GM06990 (cell line): ENCODE measurements at regions not wholly inside any gene's neighbourhood (a gene's known extent, or its start where the extent isn't known, plus 50 kb on each side); places are given as distances from the start of the nearest gene placed in this dataset.

Experiments used
- DNase-seq: peaks from one replicate; pipeline ENCODE4 v3.0.0-alpha.2; 2011; ENCODE audit not compliant: insufficient read length; ENCODE audit errors: extremely low read depth
- H3K27me3 ChIP-seq: replicated peaks from 2 replicates; pipeline ENCODE4 v1.6.0; 2011; ENCODE audit warnings: low read length; ENCODE audit not compliant: control insufficient read depth, insufficient read depth
- H3K36me3 ChIP-seq: 2 replicates; pipeline ENCODE4 v1.5.1; 2011; ENCODE audit warnings: low read length; ENCODE audit not compliant: control insufficient read depth, insufficient read depth
- H3K4me3 ChIP-seq: replicated peaks from 2 replicates; pipeline ENCODE4 v1.5.1; 2011; ENCODE audit warnings: low read depth, mild to moderate bottlenecking, control low read depth, low read length
- CTCF ChIP-seq: IDR thresholded peaks from 2 replicates; pipeline ENCODE4 v1.5.1; 2011; ENCODE audit warnings: low read length, control low read depth, mild to moderate bottlenecking, inconsistent platforms; ENCODE audit not compliant: insufficient read depth, poor library complexity, severe bottlenecking

DNA sequence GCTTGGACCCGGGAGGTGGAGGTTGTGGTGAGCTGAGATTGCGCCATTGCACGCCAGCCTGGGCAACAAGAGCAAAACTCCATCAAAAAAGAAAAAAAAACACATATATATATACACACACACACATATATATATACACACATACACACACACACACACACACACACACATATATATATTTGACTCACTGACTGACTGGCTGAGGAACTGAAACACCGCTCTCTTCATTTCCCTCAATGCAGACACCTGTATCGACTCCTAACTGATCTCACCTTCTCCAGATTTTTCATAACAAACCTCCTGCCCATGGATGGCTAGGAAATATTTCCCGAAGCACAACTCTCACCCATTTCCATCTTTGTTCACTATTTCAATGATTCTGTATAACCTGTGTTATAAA is 140.7 kb upstream of the ANO3 start:
- Histone ChIP-seq H3K36me3 (no peaks in the 10 kb centered on the region), H3K27me3 (no peaks in the 10 kb centered on the region), H3K4me3 (no peak overlapping the region)
- DNase-seq, result no peak
- TF ChIP-seq CTCF, result no peak

- DNase-seq, result no peak
- no peak overlapping the region for H3K4me3 ChIP-seq
- H3K27me3 ChIP-seq, result no peaks in the 10 kb centered on the region
- no peaks in the 10 kb centered on the region for H3K36me3 ChIP-seq
- no peak for TF ChIP-seq CTCF
These were observed 138.1 kb upstream of the ANO3 start for GRCh38 chr11:26193694-26194365.

GRCh38 chr11:26194881-26195280 is 137.0 kb upstream of the ANO3 start:
- no peak for TF ChIP-seq CTCF
- H3K4me3 ChIP-seq, result no peak overlapping the region
- DNase-seq, result no peak
- H3K36me3 ChIP-seq, result no peaks in the 10 kb centered on the region
- H3K27me3 ChIP-seq, result no peaks in the 10 kb centered on the region

- DNase-seq, result no peak
- H3K36me3 ChIP-seq, result no peaks in the 10 kb centered on the region
- no peak for TF ChIP-seq CTCF
- H3K27me3 ChIP-seq, result no peaks in the 10 kb centered on the region
- no peak overlapping the region for H3K4me3 ChIP-seq
These were observed 133.3 kb upstream of the ANO3 start for GRCh38 chr11:26198532-26199096.

DNA sequence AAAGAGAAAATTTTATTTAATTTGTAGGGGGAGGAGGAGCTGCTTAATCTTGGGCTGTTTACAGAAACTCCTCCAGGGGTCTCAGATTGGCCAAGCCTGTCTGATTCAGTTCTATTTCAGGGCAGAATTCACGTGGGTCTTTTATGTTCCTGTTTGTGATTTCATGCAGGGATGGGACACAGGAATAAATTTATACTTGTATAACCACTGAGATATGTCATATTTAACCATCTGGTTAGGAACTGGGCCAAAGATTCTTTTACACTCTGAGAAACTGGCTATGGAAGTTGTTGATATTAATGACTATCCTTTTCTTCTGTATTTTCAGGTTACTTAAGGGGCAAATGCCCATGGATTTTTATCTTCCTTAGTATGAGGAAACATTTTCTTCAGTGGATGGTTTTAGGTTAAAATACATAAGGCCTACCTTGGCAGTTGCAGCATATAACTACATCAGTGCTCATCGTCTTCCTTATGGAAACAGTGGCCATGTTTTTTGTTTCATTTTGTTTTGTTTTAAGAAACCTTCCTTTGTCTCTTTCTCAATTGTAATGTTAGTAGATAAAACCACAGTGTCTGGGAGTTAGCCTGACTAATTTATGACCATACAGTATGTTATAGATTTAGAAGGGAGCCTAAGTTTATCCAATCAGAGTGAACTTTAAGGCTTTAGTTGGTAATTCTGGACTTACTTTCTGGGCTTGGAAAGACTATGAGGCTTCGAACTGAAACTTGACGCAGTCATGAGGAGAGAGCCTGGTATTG is 132.4 kb upstream of the ANO3 start:
- TF ChIP-seq CTCF, result no peak
- H3K36me3 ChIP-seq, result no peaks in the 10 kb centered on the region
- no peak overlapping the region for H3K4me3 ChIP-seq
- no peaks in the 10 kb centered on the region for H3K27me3 ChIP-seq
- no peak for DNase-seq
